ENCODE measurements at regions not wholly inside any gene's neighbourhood (a gene's known extent, or its start where the extent isn't known, plus 50 kb on each side); places are given as distances from the start of the nearest gene placed in this dataset.
"Not testable (repeated sequence)": the region's sequence is repeated elsewhere in the genome, so short reads cannot be mapped to it uniquely, and the experiment has no call there.

GRCh38 chr17:64723781-64724180, 61.7 kb upstream of the SMURF2 start:
- no peak for DNase-seq

- not testable (repeated sequence) for DNase-seq
Measured at GRCh38 chr17:64721556-64721955, 59.4 kb upstream of the SMURF2 start.

GRCh38 chr17:64720253-64720652, 58.1 kb upstream of the SMURF2 start:
- not testable (repeated sequence) for DNase-seq

DNA sequence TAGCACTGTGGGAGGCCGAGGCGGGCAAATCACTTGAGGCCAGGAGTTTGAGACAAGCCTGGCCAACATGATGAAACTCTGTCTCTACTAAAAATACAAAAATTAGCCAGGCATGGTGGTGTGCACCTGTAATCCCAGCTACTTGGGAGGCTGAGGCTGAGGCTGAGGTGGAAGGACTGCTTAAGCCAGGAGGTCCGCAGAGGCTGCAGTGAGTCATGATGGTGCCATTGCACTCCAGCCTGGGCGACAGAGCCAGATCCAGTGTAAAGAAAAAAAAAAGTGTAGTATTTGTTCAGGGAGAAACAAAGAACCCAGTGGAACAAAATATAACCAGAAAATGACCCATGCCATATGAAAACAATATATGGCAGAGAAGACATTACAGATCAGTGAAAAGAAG, 57.4 kb upstream of the SMURF2 start:
- not testable (repeated sequence) for DNase-seq

GRCh38 chr17:64718816-64719215, 56.7 kb upstream of the SMURF2 start:
- DNase-seq, result not testable (repeated sequence)

DNA sequence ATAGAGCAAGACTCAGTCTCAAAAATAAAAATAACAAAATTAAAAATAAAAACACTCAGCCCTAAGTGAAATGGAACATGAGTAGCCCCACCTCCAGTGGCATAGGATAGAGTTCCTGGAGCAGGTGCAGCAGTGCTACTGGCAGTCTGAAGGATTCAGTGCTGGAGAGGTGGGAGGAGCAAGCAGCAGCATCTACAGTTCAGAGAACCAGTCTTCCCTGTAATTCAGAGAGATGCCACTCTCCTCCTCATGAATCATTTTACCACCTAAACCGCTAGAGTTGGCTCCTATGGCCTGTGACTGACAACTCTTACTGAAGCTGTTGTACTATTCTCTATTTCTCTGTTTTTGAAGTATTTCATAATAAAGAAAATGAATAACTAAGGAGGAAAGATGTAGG, 56.0 kb upstream of the SMURF2 start:
- no peak for DNase-seq

- not testable (repeated sequence) for DNase-seq
Measured at GRCh38 chr17:64716496-64716895, 54.4 kb upstream of the SMURF2 start.

DNA sequence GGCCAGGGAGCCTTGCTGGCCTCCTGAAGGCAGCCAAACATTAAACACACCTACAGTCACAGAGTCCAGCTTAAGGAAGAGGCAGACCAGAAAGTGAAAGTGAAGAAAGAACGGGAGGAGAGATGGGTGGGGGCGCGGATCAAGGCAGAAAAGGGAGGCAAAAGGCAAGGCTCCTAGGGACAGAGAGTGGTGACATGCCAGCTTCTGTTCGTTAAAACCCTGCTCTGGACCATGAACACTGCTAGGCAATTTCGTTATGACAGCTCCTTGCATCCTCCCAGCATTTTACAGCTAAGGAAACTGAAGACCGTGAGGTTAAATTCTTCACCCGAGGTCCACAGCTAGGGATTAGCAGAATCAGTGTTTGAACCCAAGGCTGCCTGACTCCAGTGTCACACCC, 51.7 kb upstream of the SMURF2 start:
- not testable (repeated sequence) for DNase-seq

DNA sequence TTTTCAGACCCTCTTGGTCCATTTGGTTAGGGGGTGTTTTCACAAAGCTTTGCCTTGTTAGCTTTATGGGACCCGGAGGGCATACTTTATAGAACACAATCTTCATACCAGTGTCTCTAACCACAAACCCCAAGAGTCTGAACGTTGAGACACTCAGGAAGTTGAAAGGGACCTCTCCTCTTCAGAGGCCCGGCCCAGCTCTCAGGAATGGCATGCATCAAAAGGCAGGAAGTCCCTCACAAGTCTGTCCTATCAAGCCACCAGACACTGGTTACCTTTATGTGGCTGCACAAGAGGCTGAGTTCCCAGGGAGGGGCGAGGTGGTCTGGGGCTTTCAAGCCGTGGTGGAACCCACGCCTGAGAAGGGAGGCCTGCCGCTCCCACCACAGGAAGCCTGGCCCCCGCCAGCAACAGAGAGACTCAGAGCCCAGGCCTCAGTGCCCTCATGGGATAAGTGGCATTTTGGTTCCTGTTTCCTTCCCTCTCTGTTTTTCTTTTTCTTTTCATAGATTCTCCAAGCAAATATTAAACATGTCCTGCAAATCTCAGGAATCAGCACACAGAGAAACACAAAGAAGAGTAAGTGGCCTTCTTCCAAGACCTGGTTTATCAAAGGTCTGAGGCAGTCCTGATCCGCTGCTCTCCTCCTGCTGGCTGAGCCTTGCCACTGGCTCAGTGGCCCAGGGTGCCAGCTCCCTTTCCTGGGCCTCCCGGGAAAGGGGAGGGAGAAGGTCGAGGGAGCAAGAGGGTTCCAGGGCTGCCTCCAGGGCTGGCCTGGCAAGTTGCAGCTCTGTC, 50.6 kb upstream of the SMURF2 start:
- peak; percentile 3 for DNase-seq
